ENCODE measurements at regions not wholly inside any gene's neighbourhood (a gene's known extent, or its start where the extent isn't known, plus 50 kb on each side); places are given as distances from the start of the nearest gene placed in this dataset.

DNA sequence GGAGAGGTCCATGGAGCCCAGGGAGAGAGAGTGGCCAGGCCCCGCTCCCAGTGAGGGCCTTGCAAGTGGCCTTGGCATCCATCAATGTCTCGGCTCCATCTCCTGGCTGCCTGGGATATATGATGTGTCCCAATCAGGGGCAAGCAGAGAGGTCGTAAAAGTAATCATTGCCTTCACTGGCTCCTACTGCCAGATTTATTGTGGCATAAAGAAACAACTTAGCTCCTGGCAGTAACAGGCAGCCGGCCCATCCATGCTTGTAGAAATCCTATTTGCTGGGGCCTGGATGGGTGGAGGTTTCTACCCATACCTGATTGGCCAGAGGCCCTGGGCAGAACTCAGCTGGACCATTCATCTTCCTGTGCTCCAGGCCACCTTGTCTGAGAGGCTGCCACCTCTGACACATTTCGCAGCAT is 272.6 kb downstream of the MATN1 start:
- TF ChIP-seq, protein P1, sequence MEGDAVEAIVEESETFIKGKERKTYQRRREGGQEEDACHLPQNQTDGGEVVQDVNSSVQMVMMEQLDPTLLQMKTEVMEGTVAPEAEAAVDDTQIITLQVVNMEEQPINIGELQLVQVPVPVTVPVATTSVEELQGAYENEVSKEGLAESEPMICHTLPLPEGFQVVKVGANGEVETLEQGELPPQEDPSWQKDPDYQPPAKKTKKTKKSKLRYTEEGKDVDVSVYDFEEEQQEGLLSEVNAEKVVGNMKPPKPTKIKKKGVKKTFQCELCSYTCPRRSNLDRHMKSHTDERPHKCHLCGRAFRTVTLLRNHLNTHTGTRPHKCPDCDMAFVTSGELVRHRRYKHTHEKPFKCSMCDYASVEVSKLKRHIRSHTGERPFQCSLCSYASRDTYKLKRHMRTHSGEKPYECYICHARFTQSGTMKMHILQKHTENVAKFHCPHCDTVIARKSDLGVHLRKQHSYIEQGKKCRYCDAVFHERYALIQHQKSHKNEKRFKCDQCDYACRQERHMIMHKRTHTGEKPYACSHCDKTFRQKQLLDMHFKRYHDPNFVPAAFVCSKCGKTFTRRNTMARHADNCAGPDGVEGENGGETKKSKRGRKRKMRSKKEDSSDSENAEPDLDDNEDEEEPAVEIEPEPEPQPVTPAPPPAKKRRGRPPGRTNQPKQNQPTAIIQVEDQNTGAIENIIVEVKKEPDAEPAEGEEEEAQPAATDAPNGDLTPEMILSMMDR (IDR thresholded peaks at IDR 0.05): no peak
- no peak for TF ChIP-seq POLR2A (IDR thresholded peaks at IDR 0.05)
- no peak for TF ChIP-seq POLR2AphosphoS5 (IDR thresholded peaks at IDR 0.05)

Measured in upper lobe of left lung (tissue), 4 donors.